OCI-LY1 (cell line): ENCODE measurements at regions not wholly inside any gene's neighbourhood (a gene's known extent, or its start where the extent isn't known, plus 50 kb on each side); places are given as distances from the start of the nearest gene placed in this dataset.
"Not testable (repeated sequence)": the region's sequence is repeated elsewhere in the genome, so short reads cannot be mapped to it uniquely, and the experiment has no call there.

Experiments used
- H2AFZ ChIP-seq: fragments of 200-600 bp; sonication (generic), shearing (Covaris generic); 2 replicates; pipeline ENCODE4 v1.6.0; 2014; ENCODE audit warnings: antibody characterized with exemption, mild to moderate bottlenecking, low read length
- H3F3A ChIP-seq: fragments of 200-600 bp; sonication (generic), shearing (Covaris generic); 2 replicates; pipeline ENCODE4 v1.6.0; 2014; ENCODE audit warnings: mild to moderate bottlenecking, antibody characterized with exemption, low read length, moderate library complexity; ENCODE audit not compliant: insufficient read depth
- H3K27ac ChIP-seq: fragments of 200-600 bp; sonication (generic); 2 replicates; pipeline ENCODE4 v1.5.1; 2014; ENCODE audit warnings: low read length, mixed run types, mild to moderate bottlenecking, low read depth; ENCODE audit not compliant: poor library complexity, severe bottlenecking
- H3K27me3 ChIP-seq: fragments of 200-600 bp; sonication (generic); 2 replicates; pipeline ENCODE4 v1.6.0; 2014; ENCODE audit warnings: antibody characterized with exemption, mild to moderate bottlenecking, low read length, moderate library complexity; ENCODE audit not compliant: insufficient read depth
- H3K36me3 ChIP-seq: fragments of 200-600 bp; sonication (generic); 2 replicates; pipeline ENCODE4 v1.6.1; 2014; ENCODE audit warnings: mild to moderate bottlenecking, antibody characterized with exemption, low read length, moderate library complexity, mixed read lengths; ENCODE audit not compliant: insufficient read depth
- H3K4me1 ChIP-seq: fragments of 200-600 bp; sonication (generic); 2 replicates; pipeline ENCODE4 v1.5.1; 2014; ENCODE audit warnings: mild to moderate bottlenecking, low read length, moderate library complexity; ENCODE audit not compliant: insufficient read depth, severe bottlenecking
- H3K4me2 ChIP-seq: fragments of 200-600 bp; sonication (generic), shearing (Covaris generic); 2 replicates; pipeline ENCODE4 v1.6.1; 2014; ENCODE audit warnings: low read length
- H3K4me3 ChIP-seq: fragments of 200-600 bp; sonication (generic); 2 replicates; pipeline ENCODE4 v1.5.1; 2014; ENCODE audit warnings: low read length, low read depth, mild to moderate bottlenecking, mixed read lengths; ENCODE audit not compliant: poor library complexity, severe bottlenecking
- H3K79me2 ChIP-seq: fragments of 200-600 bp; shearing (Covaris generic); 2 replicates; pipeline ENCODE4 v1.6.1; 2016; ENCODE audit warnings: mixed run types, low read length, mixed read lengths; ENCODE audit not compliant: insufficient read depth
- H3K9ac ChIP-seq: fragments of 200-600 bp; sonication (generic), shearing (Covaris generic); 2 replicates; pipeline ENCODE4 v1.6.1; 2014; ENCODE audit warnings: mild to moderate bottlenecking, low read length, mixed read lengths
- H3K9me2 ChIP-seq: fragments of 200-600 bp; sonication (generic), shearing (Covaris generic); 2 replicates; pipeline ENCODE4 v1.6.1; 2014; ENCODE audit warnings: low read depth, mild to moderate bottlenecking, low read length, mixed read lengths
- H3K9me3 ChIP-seq: fragments of 200-600 bp; shearing (Covaris generic); 2 replicates; pipeline ENCODE4 v1.6.1; 2014; ENCODE audit warnings: low read length, mixed read lengths
- H4K20me1 ChIP-seq: fragments of 200-600 bp; sonication (generic), shearing (Covaris generic); 2 replicates; pipeline ENCODE4 v1.6.0; 2016; ENCODE audit warnings: mild to moderate bottlenecking, low read length; ENCODE audit not compliant: insufficient read depth
- EZH2 ChIP-seq: fragments of 200-600 bp; sonication (generic), shearing (Covaris generic); IDR thresholded peaks from 2 replicates; pipeline ENCODE4 v1.8.0; 2017; ENCODE audit warnings: borderline replicate concordance, mixed run types, mild to moderate bottlenecking, antibody characterized with exemption, low read length, moderate library complexity, mixed read lengths
- TF ChIP-seq, protein P1 (sequence below): fragments of 200-600 bp; sonication (generic), shearing (Covaris generic); IDR thresholded peaks from 2 replicates; pipeline ENCODE4 v1.5.1; 2017; ENCODE audit warnings: mild to moderate bottlenecking, antibody characterized with exemption, low read length, moderate library complexity, mixed read lengths

DNA sequence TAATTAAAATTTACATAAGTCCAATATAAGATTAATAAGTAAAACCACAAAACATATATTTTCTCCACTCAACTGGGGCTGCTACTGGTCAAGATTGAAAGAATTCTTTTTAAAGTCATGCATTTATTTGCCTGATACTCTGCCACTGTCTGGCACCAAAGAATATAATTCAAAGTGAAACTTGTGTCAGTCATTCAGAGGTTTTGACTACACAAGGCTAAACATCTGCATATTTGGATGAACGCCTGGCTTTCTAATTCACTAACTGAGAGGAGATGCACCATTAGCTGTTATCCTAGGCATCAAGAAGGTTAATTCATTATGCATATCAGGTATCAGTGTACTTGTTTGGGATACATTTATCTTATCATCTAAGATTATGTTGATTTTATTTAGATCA lies 598.5 kb downstream of the CENPC start:
- Histone ChIP-seq H3K4me3 (no peak overlapping the region), H2AFZ (no peak overlapping the region), H3K9ac (no peak overlapping the region), H3K4me1 (no peaks in the 10 kb centered on the region), H3K36me3 (no peaks in the 10 kb centered on the region), H3K27me3 (no peaks in the 10 kb centered on the region), H3K27ac (no peak overlapping the region), H3K9me3 (no peaks in the 10 kb centered on the region), H3K79me2 (no peaks in the 10 kb centered on the region), H3K4me2 (no peak overlapping the region), H4K20me1 (no peaks in the 10 kb centered on the region), H3F3A (no peaks in the 10 kb centered on the region), H3K9me2 (no peaks in the 10 kb centered on the region)
- TF ChIP-seq, protein P1, sequence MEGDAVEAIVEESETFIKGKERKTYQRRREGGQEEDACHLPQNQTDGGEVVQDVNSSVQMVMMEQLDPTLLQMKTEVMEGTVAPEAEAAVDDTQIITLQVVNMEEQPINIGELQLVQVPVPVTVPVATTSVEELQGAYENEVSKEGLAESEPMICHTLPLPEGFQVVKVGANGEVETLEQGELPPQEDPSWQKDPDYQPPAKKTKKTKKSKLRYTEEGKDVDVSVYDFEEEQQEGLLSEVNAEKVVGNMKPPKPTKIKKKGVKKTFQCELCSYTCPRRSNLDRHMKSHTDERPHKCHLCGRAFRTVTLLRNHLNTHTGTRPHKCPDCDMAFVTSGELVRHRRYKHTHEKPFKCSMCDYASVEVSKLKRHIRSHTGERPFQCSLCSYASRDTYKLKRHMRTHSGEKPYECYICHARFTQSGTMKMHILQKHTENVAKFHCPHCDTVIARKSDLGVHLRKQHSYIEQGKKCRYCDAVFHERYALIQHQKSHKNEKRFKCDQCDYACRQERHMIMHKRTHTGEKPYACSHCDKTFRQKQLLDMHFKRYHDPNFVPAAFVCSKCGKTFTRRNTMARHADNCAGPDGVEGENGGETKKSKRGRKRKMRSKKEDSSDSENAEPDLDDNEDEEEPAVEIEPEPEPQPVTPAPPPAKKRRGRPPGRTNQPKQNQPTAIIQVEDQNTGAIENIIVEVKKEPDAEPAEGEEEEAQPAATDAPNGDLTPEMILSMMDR: no peak
- TF ChIP-seq EZH2: no peak

DNA sequence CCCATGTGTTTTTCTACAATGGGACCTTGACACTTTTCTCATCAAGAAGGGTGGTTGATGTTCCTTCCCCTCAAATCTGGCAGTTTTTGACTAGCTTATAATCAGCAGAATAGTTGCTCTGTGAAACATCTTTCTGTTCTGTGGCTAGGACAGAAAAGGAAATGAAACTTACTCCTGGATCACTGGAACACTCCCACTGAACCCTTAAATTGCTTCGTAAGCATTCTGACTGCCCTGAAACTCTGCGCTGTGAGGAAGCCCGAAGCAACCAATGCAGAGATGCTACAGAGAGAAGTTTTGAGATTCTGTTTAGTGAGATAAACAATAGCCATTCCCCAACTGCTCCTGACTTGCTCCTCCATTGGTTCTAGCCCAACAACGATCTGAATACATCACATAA lies 602.2 kb downstream of the CENPC start:
- Histone ChIP-seq H3K9ac (no peak overlapping the region), H3F3A (no peaks in the 10 kb centered on the region), H3K4me3 (no peak overlapping the region), H2AFZ (no peak overlapping the region), H3K79me2 (no peaks in the 10 kb centered on the region), H3K27me3 (no peaks in the 10 kb centered on the region), H4K20me1 (no peaks in the 10 kb centered on the region), H3K9me3 (no peaks in the 10 kb centered on the region), H3K4me2 (no peak overlapping the region), H3K9me2 (no peaks in the 10 kb centered on the region), H3K27ac (no peak overlapping the region), H3K4me1 (no peaks in the 10 kb centered on the region), H3K36me3 (no peaks in the 10 kb centered on the region)
- TF ChIP-seq, protein P1: no peak
- no peak for TF ChIP-seq EZH2

DNA sequence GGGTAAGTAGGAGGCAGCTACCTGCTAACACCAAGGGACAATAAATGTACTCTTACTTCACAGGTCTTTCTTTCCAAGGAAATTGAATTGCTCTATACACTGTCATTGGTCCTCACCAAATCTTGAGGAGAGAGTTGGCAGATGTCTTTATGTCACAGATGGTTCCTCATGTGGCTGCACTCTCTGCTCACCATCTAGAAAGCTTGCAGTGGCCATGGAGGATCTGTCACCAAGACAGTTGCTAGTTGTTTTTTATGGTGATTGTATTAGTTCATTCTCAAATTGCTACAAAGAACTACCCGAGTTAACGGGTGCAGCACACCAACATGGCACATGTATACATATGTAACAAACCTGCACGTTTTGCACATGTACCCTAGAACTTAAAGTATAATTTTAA lies 613.3 kb downstream of the CENPC start:
- not testable (repeated sequence) for H3F3A ChIP-seq, H4K20me1 ChIP-seq, H3K4me3 ChIP-seq, H3K36me3 ChIP-seq, H3K9me3 ChIP-seq, H2AFZ ChIP-seq, H3K4me2 ChIP-seq, H3K79me2 ChIP-seq, H3K27ac ChIP-seq, H3K9ac ChIP-seq, H3K9me2 ChIP-seq, H3K27me3 ChIP-seq, H3K4me1 ChIP-seq

DNA sequence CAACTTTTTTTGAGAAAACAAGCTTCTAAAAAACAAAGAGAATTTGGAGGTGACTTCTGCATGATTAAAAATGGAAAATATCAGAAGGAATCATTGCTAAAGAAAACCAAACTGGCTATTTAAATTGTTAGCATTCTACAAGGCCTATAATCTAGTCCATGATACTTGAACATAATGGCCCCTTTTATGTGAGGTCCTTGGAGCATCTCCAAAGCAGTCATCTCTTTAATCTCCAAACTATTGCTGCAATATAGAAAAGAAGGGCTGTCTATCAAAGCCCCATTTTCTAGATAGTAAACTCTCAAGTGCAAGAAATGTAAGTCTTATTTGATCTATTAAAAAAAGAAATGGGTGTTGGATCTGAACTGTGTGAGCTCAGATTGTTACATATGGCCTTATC lies 615.1 kb downstream of the CENPC start:
- no peaks in the 10 kb centered on the region for H3F3A ChIP-seq
- no peaks in the 10 kb centered on the region for H3K36me3 ChIP-seq
- H3K27me3 ChIP-seq: no peaks in the 10 kb centered on the region
- H3K4me3 ChIP-seq: no peak overlapping the region
- H3K9me3 ChIP-seq: no peaks in the 10 kb centered on the region
- H3K9me2 ChIP-seq: no peaks in the 10 kb centered on the region
- no peak overlapping the region for H2AFZ ChIP-seq
- TF ChIP-seq, protein P1: no peak
- TF ChIP-seq EZH2: no peak
- H3K4me2 ChIP-seq: no peak overlapping the region
- no peaks in the 10 kb centered on the region for H4K20me1 ChIP-seq
- no peak overlapping the region for H3K9ac ChIP-seq
- no peaks in the 10 kb centered on the region for H3K4me1 ChIP-seq
- H3K79me2 ChIP-seq: no peaks in the 10 kb centered on the region
- no peak overlapping the region for H3K27ac ChIP-seq
